ENCODE measurements at regions not wholly inside any gene's neighbourhood (a gene's known extent, or its start where the extent isn't known, plus 50 kb on each side); places are given as distances from the start of the nearest gene placed in this dataset.

GRCh38 chr1:57674801-57675200, 250.9 kb upstream of the DAB1 start:
- TF ChIP-seq EZH2 (IDR thresholded peaks at IDR 0.05; ENCODE audit: insufficient read depth, low read length) (no peak), CTCF (IDR thresholded peaks at IDR 0.05; ENCODE audit: insufficient read depth, low read depth, low read length) (no peak)

Measured in astrocyte (in vitro differentiated cells and primary cell).